ENCODE measurements at regions not wholly inside any gene's neighbourhood (a gene's known extent, or its start where the extent isn't known, plus 50 kb on each side); places are given as distances from the start of the nearest gene placed in this dataset.

DNA sequence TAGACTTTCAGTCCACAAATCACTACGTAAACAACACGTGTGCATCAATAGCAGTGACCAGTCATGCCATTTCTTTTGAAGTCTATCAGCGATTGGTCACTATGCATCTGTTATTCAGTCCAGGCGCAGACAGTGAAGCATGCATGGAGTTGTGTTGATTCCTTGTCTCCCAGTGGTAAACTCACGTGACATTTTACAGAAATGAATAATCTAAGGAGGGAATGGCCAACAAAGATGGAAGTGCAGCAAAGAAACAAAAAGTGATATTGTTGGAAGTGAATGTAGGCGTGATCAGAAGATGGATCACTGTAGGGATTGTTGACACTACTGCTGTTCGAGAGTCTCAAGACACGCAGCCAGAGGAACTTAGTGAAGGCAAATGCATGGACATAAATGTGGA is 317.8 kb upstream of the MGAT5 start:
- H3K4me1 Mint-ChIP-seq (ENCODE audit: low read depth) = no peaks in the 10 kb centered on the region
- no peak for DNase-seq
- H3K36me3 Mint-ChIP-seq (ENCODE audit: insufficient read depth) = no peaks in the 10 kb centered on the region
- H3K4me3 Mint-ChIP-seq = no peak overlapping the region
- peaks cover 11% of the 10 kb centered on the region for H3K27me3 Mint-ChIP-seq (ENCODE audit: low read depth)
- ATAC-seq = no peak
- no peaks in the 10 kb centered on the region for H3K9me3 Mint-ChIP-seq

DNA sequence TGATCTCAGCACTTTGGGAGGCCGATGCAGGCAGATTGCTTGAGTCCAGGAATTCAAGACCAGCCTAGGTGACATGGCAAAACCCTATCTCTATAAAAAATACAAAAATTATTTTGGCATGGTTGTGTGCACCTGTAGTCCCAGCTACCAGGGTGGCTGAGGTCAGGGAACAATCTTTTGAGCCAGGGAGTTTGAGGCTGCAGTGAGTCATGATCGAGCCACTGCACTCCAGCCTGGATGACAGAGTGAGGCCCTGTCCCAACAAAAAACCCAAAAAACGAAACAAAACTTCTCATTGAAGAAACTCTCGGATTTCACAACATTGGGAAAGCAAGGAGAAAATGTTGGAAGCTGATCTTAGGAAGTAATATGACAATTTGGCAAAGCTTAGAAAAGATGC is 317.3 kb upstream of the MGAT5 start:
- ATAC-seq (no peak), DNase-seq (no peak)
- Mint-ChIP-seq H3K4me1 (ENCODE audit: low read depth) (no peaks in the 10 kb centered on the region), H3K9me3 (no peaks in the 10 kb centered on the region), H3K36me3 (ENCODE audit: insufficient read depth) (no peaks in the 10 kb centered on the region), H3K27me3 (ENCODE audit: low read depth) (peaks cover 11% of the 10 kb centered on the region), H3K4me3 (no peak overlapping the region)

- Mint-ChIP-seq H3K9me3 (no peaks in the 10 kb centered on the region), H3K4me1 (ENCODE audit: low read depth) (no peaks in the 10 kb centered on the region), H3K4me3 (no peak overlapping the region), H3K36me3 (ENCODE audit: insufficient read depth) (no peaks in the 10 kb centered on the region), H3K27me3 (ENCODE audit: low read depth) (peaks cover 11% of the 10 kb centered on the region)
- DNase-seq (no peak), ATAC-seq (no peak)
Observed at GRCh38 chr2:133937669-133938068, 316.2 kb upstream of the MGAT5 start.

GRCh38 chr2:133940134-133940533 is 313.7 kb upstream of the MGAT5 start:
- ATAC-seq = no peak
- no peaks in the 10 kb centered on the region for H3K4me1 Mint-ChIP-seq (ENCODE audit: low read depth)
- H3K4me3 Mint-ChIP-seq = no peak overlapping the region
- H3K27me3 Mint-ChIP-seq (ENCODE audit: low read depth) = peaks cover 11% of the 10 kb centered on the region
- no peak for DNase-seq
- H3K36me3 Mint-ChIP-seq (ENCODE audit: insufficient read depth) = no peaks in the 10 kb centered on the region
- H3K9me3 Mint-ChIP-seq = no peaks in the 10 kb centered on the region

DNA sequence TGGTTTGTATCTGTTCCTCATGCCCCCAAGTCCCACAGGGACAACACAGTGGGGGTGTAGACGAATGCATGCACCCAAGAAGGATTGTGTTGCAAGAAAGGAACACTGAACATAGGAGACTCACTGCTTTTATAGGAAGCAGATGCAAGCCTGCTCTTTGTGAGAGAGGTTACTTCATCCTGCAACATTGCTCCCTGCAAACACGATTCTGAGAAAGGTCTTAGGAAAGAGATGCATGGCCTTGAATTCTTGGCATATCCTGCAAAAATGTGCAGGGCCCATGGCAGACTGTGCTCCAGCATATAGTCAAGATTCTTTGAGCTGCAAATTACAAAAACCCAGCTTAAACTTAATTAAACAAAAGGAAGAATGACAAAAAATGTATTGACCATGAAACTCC is 312.2 kb upstream of the MGAT5 start:
- no peak overlapping the region for H3K4me3 Mint-ChIP-seq
- H3K27me3 Mint-ChIP-seq (ENCODE audit: low read depth) = peaks cover 7% of the 10 kb centered on the region
- no peak for ATAC-seq
- H3K9me3 Mint-ChIP-seq = no peaks in the 10 kb centered on the region
- H3K4me1 Mint-ChIP-seq (ENCODE audit: low read depth) = no peaks in the 10 kb centered on the region
- no peaks in the 10 kb centered on the region for H3K36me3 Mint-ChIP-seq (ENCODE audit: insufficient read depth)
- DNase-seq = no peak

GRCh38 chr2:133942398-133942797 is 311.5 kb upstream of the MGAT5 start:
- Mint-ChIP-seq H3K9me3 (no peaks in the 10 kb centered on the region), H3K27me3 (ENCODE audit: low read depth) (peaks cover 7% of the 10 kb centered on the region), H3K36me3 (ENCODE audit: insufficient read depth) (no peaks in the 10 kb centered on the region), H3K4me3 (no peak overlapping the region), H3K4me1 (ENCODE audit: low read depth) (no peaks in the 10 kb centered on the region)
- DNase-seq (no peak), ATAC-seq (no peak)

DNA sequence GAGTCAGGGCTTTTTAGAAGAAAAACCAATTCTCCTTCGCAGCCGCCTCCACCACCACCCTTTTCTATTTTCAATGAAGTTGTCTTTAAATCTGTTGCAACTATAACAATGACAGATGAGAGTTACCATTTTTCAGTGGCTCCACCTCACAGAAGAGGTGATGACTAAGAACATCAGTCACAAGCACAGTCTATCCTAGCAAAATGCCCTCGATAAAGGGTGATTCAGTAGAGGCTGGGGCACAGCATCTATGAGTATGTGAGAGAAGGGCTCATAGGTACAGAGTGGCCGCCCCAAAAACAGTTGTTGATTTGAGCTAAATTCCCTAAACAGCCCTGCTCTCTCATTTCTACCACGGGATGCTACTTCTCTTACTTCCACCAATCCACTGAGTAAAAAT is 310.8 kb upstream of the MGAT5 start:
- no peak for ATAC-seq
- Mint-ChIP-seq H3K4me3 (no peak overlapping the region), H3K27me3 (ENCODE audit: low read depth) (peaks cover 7% of the 10 kb centered on the region)

GRCh38 chr2:133945089-133945488 is 308.8 kb upstream of the MGAT5 start:
- Mint-ChIP-seq H3K27me3 (ENCODE audit: low read depth) (no peaks in the 10 kb centered on the region), H3K4me3 (no peak overlapping the region), H3K4me1 (ENCODE audit: low read depth) (no peaks in the 10 kb centered on the region), H3K36me3 (ENCODE audit: insufficient read depth) (no peaks in the 10 kb centered on the region), H3K9me3 (no peaks in the 10 kb centered on the region)
- DNase-seq = no peak
- no peak for ATAC-seq

More for the DNA sequence above, 310.8 kb upstream of the MGAT5 start:
- H3K9me3 Mint-ChIP-seq = no peaks in the 10 kb centered on the region
- H3K4me1 Mint-ChIP-seq (ENCODE audit: low read depth) = no peaks in the 10 kb centered on the region
- no peaks in the 10 kb centered on the region for H3K36me3 Mint-ChIP-seq (ENCODE audit: insufficient read depth)
- no peak for DNase-seq

DNA sequence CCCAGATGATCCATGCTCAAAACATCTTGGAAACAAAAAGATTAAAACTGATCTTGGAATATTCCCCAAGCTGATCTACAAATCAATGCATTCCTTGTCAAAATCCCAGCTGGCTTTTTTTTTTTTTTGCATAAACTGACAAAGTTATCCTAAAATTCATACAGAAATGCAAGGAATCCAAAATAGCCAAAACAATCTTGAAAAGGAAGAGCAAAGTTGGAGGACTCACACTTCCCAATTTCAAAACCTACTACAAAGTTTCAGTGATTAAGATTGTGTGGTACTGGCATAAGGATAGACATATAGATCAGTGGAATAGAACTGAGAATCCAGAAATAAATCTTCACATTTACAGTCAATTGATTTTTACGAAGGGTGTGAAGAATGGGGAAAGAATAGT is 306.8 kb upstream of the MGAT5 start:
- H3K9me3 Mint-ChIP-seq = no peaks in the 10 kb centered on the region

GRCh38 chr2:133948610-133949290 is 305.1 kb upstream of the MGAT5 start:
- DNase-seq = no peak
- Mint-ChIP-seq H3K4me1 (ENCODE audit: low read depth) (no peaks in the 10 kb centered on the region), H3K27me3 (ENCODE audit: low read depth) (no peaks in the 10 kb centered on the region)

More for the DNA sequence above, 306.8 kb upstream of the MGAT5 start:
- H3K27me3 Mint-ChIP-seq (ENCODE audit: low read depth) = no peaks in the 10 kb centered on the region
- DNase-seq (no peak), ATAC-seq (no peak)
- H3K4me1 Mint-ChIP-seq (ENCODE audit: low read depth) = no peaks in the 10 kb centered on the region
- no peaks in the 10 kb centered on the region for H3K36me3 Mint-ChIP-seq (ENCODE audit: insufficient read depth)
- no peak overlapping the region for H3K4me3 Mint-ChIP-seq

DNA sequence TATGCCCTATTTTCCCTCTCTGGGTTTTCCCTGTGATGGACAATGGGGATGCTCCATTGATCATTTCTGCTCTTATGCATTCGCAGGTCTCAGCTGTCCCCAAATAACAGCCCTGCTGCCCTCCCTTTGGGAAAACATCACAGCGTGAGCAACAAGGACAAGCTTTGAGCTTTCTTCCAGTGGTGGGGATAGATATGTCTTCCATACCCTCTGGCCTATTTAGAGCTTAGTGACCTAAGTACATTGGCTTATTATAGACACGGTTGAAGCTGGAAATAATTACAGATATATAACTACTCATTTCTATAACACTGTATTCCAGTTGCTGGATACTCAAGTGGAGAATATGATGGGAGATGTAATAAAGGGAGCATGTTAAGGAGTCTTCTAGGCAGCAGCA is 304.3 kb upstream of the MGAT5 start:
- ATAC-seq (no peak), DNase-seq (no peak)
- H3K27me3 Mint-ChIP-seq (ENCODE audit: low read depth) = peaks cover under 1% of the 10 kb centered on the region

More at GRCh38 chr2:133948610-133949290, 305.1 kb upstream of the MGAT5 start:
- H3K36me3 Mint-ChIP-seq (ENCODE audit: insufficient read depth) = no peaks in the 10 kb centered on the region
- H3K4me3 Mint-ChIP-seq = no peak overlapping the region
- no peaks in the 10 kb centered on the region for H3K9me3 Mint-ChIP-seq
- ATAC-seq = no peak

GRCh38 chr2:133951209-133951608 is 302.7 kb upstream of the MGAT5 start:
- Mint-ChIP-seq H3K27me3 (ENCODE audit: low read depth) (peaks cover 4% of the 10 kb centered on the region), H3K4me3 (no peak overlapping the region), H3K36me3 (ENCODE audit: insufficient read depth) (no peaks in the 10 kb centered on the region), H3K9me3 (no peaks in the 10 kb centered on the region), H3K4me1 (ENCODE audit: low read depth) (no peaks in the 10 kb centered on the region)
- DNase-seq (no peak), ATAC-seq (no peak)

More for the DNA sequence above, 304.3 kb upstream of the MGAT5 start:
- Mint-ChIP-seq H3K36me3 (ENCODE audit: insufficient read depth) (no peaks in the 10 kb centered on the region), H3K9me3 (no peaks in the 10 kb centered on the region), H3K4me3 (no peak overlapping the region), H3K4me1 (ENCODE audit: low read depth) (no peaks in the 10 kb centered on the region)

- no peak for DNase-seq
- no peaks in the 10 kb centered on the region for H3K4me1 Mint-ChIP-seq (ENCODE audit: low read depth)
- no peak for ATAC-seq
Observed at GRCh38 chr2:133952420-133952819, 301.5 kb upstream of the MGAT5 start.

DNA sequence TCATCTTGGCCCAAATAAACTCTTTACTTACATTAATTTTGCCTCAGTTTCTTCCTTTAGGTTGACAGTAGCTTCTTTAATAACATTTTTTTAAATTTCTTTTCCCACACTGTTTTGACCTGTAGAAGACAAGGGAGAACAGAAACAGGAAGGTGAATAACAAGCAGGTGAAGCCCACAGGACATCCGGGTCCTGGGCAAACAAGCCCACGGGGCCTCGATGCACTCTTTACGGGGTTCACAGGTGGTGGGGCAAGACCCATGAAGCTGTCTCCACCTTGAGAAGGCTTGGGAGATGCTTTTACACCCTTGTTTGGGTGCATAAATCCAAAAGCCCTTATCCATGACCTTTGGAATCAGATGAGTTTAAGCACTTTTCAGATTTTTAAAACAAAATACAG is 301.0 kb upstream of the MGAT5 start:
- H3K27me3 Mint-ChIP-seq (ENCODE audit: low read depth) = peaks cover 9% of the 10 kb centered on the region
- ATAC-seq (no peak), DNase-seq (no peak)
- no peaks in the 10 kb centered on the region for H3K36me3 Mint-ChIP-seq (ENCODE audit: insufficient read depth)
- H3K4me1 Mint-ChIP-seq (ENCODE audit: low read depth) = no peaks in the 10 kb centered on the region
- H3K4me3 Mint-ChIP-seq = no peak overlapping the region
- no peaks in the 10 kb centered on the region for H3K9me3 Mint-ChIP-seq

More at GRCh38 chr2:133952420-133952819, 301.5 kb upstream of the MGAT5 start:
- no peaks in the 10 kb centered on the region for H3K9me3 Mint-ChIP-seq
- peaks cover 9% of the 10 kb centered on the region for H3K27me3 Mint-ChIP-seq (ENCODE audit: low read depth)
- no peaks in the 10 kb centered on the region for H3K36me3 Mint-ChIP-seq (ENCODE audit: insufficient read depth)
- H3K4me3 Mint-ChIP-seq = no peak overlapping the region

- no peaks in the 10 kb centered on the region for H3K4me1 Mint-ChIP-seq (ENCODE audit: low read depth)
- no peak overlapping the region for H3K4me3 Mint-ChIP-seq
- ATAC-seq = no peak
- H3K27me3 Mint-ChIP-seq (ENCODE audit: low read depth) = peaks cover 12% of the 10 kb centered on the region
- no peaks in the 10 kb centered on the region for H3K9me3 Mint-ChIP-seq
- H3K36me3 Mint-ChIP-seq (ENCODE audit: insufficient read depth) = no peaks in the 10 kb centered on the region
- no peak for DNase-seq
Observed at GRCh38 chr2:133953524-133953923, 300.3 kb upstream of the MGAT5 start.

Data from activated T-cell treated with anti-CD3 and anti-CD28 coated beads, Interleukin-2, amount 50 U/mL, for 4 hours (primary cell).